Lung (tissue), 11 donors: ENCODE measurements at regions not wholly inside any gene's neighbourhood (a gene's known extent, or its start where the extent isn't known, plus 50 kb on each side); places are given as distances from the start of the nearest gene placed in this dataset.

ENCODE experiments used
- ATAC-seq: fragments of 200-7000 bp; cut with Tn5 transposase; one replicate; pipeline ENCODE4 v1.9.1; 2020; ENCODE audit warnings: moderate number of reproducible peaks; ENCODE audit not compliant: insufficient read depth, low FRiP score
- DNase-seq, 3 donors: peaks; one replicate each; pipeline ENCODE4 v3.0.0-alpha.2; 2013 to 2017
- H3K27ac ChIP-seq, 2 donors: one replicate each; pipeline ENCODE4 v1.5.1; 2013; ENCODE audit warnings: mild to moderate bottlenecking in 2 of 2, moderate library complexity in 2 of 2, control low read depth in 1 of 2, inconsistent platforms in 1 of 2, low read depth in 1 of 2, low read length in 1 of 2
- H3K27me3 ChIP-seq, 3 donors: one replicate each; pipeline ENCODE4 v1.5.1; 2013; ENCODE audit warnings: low read length in 2 of 3; ENCODE audit not compliant: control insufficient read depth in 3 of 3, insufficient read depth in 3 of 3
- H3K36me3 ChIP-seq, 4 donors: one replicate each; pipeline ENCODE4 v1.5.1; 2013; ENCODE audit warnings: low read length in 4 of 4, mild to moderate bottlenecking in 1 of 4, moderate library complexity in 1 of 4; ENCODE audit not compliant: control insufficient read depth in 4 of 4, insufficient read depth in 4 of 4
- H3K4me1 ChIP-seq, 5 donors: one replicate each; pipeline ENCODE4 v1.5.1; 2013; ENCODE audit warnings: low read length in 5 of 5, mild to moderate bottlenecking in 2 of 5, moderate library complexity in 1 of 5; ENCODE audit not compliant: control insufficient read depth in 5 of 5, insufficient read depth in 5 of 5
- H3K4me3 ChIP-seq: one replicate; pipeline ENCODE4 v1.5.1; 2013; ENCODE audit warnings: mild to moderate bottlenecking, control low read depth, moderate library complexity
- H3K9ac ChIP-seq, 2 donors: one replicate each; pipeline ENCODE4 v1.5.1; 2013; ENCODE audit warnings: low read length in 2 of 2, control low read depth in 1 of 2; ENCODE audit not compliant: insufficient read depth in 1 of 2
- H3K9me3 ChIP-seq, 4 donors: one replicate each; pipeline ENCODE4 v1.5.1; 2013; ENCODE audit warnings: low read length in 3 of 4, mild to moderate bottlenecking in 1 of 4, moderate library complexity in 1 of 4; ENCODE audit not compliant: control insufficient read depth in 4 of 4, insufficient read depth in 3 of 4
- CTCF ChIP-seq: IDR thresholded peaks from 2 replicates; pipeline ENCODE4 v1.5.1; 2012; ENCODE audit warnings: mild to moderate bottlenecking; ENCODE audit errors: control extremely low read depth, extremely low read depth
- WGBS, 2 donors: extraction: QIAGEN DNeasy Blood & Tissue Kit; methylation state at CpG; one replicate each; pipeline ENCODE4 v1.1.7; 2013; 5-methylcytosine and 5-hydroxymethylcytosine counted together
- donor health status: control.
- donor health status: control.
- donor health status: Bipolar disorder and iron deficiency.
- donor health status: healthy.
- donor health status: DM: yes; HTN: yes; CAD: no.

GRCh38 chr21:26288026-26288425 lies 117.5 kb upstream of the APP start:
- H3K9ac ChIP-seq, result no peak overlapping the region
- no peaks in the 10 kb centered on the region for H3K27me3 ChIP-seq
- ATAC-seq (no peak), DNase-seq (no peak)
- WGBS, 2 donors, result 88 to 91% methylated on average over 1 of the region's 1 CpG
- no peak overlapping the region for H3K4me3 ChIP-seq
- TF ChIP-seq CTCF, result no peak
- H3K36me3 ChIP-seq, result peaks cover 0 to 2% (median 0%) of the 10 kb centered on the region in 4 donors
- no peak overlapping the region for H3K27ac ChIP-seq
- H3K9me3 ChIP-seq, result no peaks in the 10 kb centered on the region
- H3K4me1 ChIP-seq, result no peaks in the 10 kb centered on the region

DNA sequence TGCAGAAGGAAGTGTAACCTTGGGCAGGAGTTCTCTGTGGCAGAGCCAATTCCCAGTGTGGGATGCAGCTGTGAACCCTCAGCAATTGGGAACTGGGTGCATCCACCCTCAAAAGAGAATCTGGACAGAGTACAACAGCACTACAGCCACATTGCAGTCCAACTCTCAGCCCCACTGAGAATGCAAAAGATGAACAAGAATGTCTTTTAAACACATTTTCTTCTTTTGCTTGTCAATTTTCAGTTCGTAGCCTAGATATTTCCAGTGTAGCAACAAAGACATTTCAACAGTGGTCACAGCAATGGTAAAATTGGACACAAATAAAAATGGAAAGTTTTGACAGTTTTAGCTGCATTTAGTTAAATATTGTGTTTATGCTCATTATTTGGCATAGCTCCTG lies 114.0 kb upstream of the APP start:
- ATAC-seq (no peak), DNase-seq (no peak)
- Histone ChIP-seq H3K9me3 (no peaks in the 10 kb centered on the region), H3K4me3 (no peak overlapping the region), H3K9ac (no peak overlapping the region), H3K4me1 (peaks cover 0 to 12% (median 4%) of the 10 kb centered on the region in 5 donors), H3K27me3 (no peaks in the 10 kb centered on the region), H3K27ac (no peak overlapping the region), H3K36me3 (peaks cover 0 to 2% (median 0%) of the 10 kb centered on the region in 4 donors)
- 83 to 91% methylated on average over 1 of the region's 1 CpG for WGBS, 2 donors
- no peak for TF ChIP-seq CTCF

DNA sequence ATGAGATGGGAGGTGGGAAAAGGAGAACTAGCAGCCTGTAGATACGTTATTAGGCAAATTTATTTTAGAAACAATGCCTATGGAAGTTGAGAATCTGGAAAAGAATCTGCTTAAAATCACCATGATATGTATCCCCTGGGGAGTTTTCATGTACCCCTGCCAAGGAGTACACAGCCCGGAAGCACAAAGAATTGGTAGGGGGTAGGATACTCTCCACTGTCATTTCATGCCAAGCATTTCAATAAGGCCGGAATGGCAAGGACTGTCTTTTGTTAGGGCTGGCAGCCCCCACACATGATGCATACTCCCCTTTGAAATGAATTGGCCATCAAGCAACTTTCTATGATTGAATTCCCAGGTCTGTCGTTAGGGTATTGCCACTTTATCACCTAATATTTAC lies 111.5 kb upstream of the APP start:
- H3K9me3 ChIP-seq, result no peaks in the 10 kb centered on the region
- no peak for ATAC-seq
- no peaks in the 10 kb centered on the region for H3K36me3 ChIP-seq
- TF ChIP-seq CTCF, result no peak
- H3K4me1 ChIP-seq, result peaks cover 0 to 12% (median 4%) of the 10 kb centered on the region in 5 donors
- no peak for DNase-seq
- 45 to 70% methylated on average over 4 of the region's 4 CpGs for WGBS, 2 donors
- no peak overlapping the region for H3K27ac ChIP-seq
- no peak overlapping the region for H3K9ac ChIP-seq
- no peak overlapping the region for H3K4me3 ChIP-seq
- H3K27me3 ChIP-seq, result no peaks in the 10 kb centered on the region

DNA sequence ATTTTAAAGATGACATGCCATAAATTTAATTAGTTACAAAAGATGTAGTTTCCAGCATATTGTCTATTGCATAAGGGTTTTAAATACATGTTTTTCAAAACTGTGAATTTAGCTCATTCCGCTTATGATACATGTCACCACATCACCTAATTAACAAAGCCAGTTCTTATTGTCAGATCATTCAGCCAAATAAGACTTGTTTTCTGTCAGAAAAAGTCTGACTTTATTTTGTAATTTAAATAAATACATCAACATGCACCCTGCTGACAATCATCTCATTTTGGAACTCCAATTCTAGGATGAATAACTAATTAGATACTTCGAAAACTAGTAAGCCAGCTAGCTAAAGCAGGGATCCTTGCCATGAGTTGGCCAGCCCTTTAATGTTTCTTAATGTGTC lies 110.9 kb upstream of the APP start:
- TF ChIP-seq CTCF, result no peak
- Histone ChIP-seq H3K36me3 (no peaks in the 10 kb centered on the region), H3K27ac (no peak overlapping the region), H3K4me3 (no peak overlapping the region), H3K4me1 (peaks cover 0 to 12% (median 4%) of the 10 kb centered on the region in 5 donors), H3K9me3 (no peaks in the 10 kb centered on the region), H3K9ac (no peak overlapping the region), H3K27me3 (no peaks in the 10 kb centered on the region)
- 74 to 84% methylated on average over 2 of the region's 2 CpGs for WGBS, 2 donors
- ATAC-seq, result no peak
- DNase-seq, result peak in 2 of 3 donors; percentile 34 to 66
